Endodermal cell (in vitro differentiated cells): ENCODE measurements at regions not wholly inside any gene's neighbourhood (a gene's known extent, or its start where the extent isn't known, plus 50 kb on each side); places are given as distances from the start of the nearest gene placed in this dataset.
A peak's percentile ranks its signal among the peaks of the same experiment; 100 is the strongest.

Source experiments
- DNase-seq: peaks from one replicate; pipeline ENCODE4 v3.0.0-alpha.2; 2017
- H3K27ac ChIP-seq: 2 replicates; pipeline ENCODE4 v1.5.1; 2013; ENCODE audit warnings: mild to moderate bottlenecking, low read depth, low read length, moderate library complexity
- H3K27me3 ChIP-seq: 2 replicates; pipeline ENCODE4 v1.6.1; 2013; ENCODE audit warnings: mild to moderate bottlenecking, low read length, moderate library complexity; ENCODE audit not compliant: insufficient read depth, control insufficient read depth, poor library complexity, severe bottlenecking
- H3K36me3 ChIP-seq: 2 replicates; pipeline ENCODE4 v1.7.0; 2013; ENCODE audit warnings: mild to moderate bottlenecking, low read length, moderate library complexity; ENCODE audit not compliant: control insufficient read depth, insufficient read depth
- H3K4me1 ChIP-seq: one replicate; pipeline ENCODE4 v1.7.0; 2013; ENCODE audit warnings: low read length; ENCODE audit not compliant: control insufficient read depth, insufficient read depth
- H3K4me3 ChIP-seq: 2 replicates; pipeline ENCODE4 v1.5.1; 2013; ENCODE audit warnings: mild to moderate bottlenecking, low read length, moderate library complexity
- H3K9ac ChIP-seq: 2 replicates; pipeline ENCODE4 v1.6.1; 2013; ENCODE audit warnings: mild to moderate bottlenecking, low read length, moderate library complexity; ENCODE audit not compliant: poor library complexity, severe bottlenecking; ENCODE audit errors: extremely low read depth
- H3K9me3 ChIP-seq: 2 replicates; pipeline ENCODE4 v1.6.1; 2013; ENCODE audit warnings: mild to moderate bottlenecking, low read length, moderate library complexity; ENCODE audit not compliant: control insufficient read depth
- H3K27ac Mint-ChIP-seq: 2 replicates; pipeline ENCODE4 v1.8.0; 2020; ENCODE audit warnings: mixed read lengths
- H3K27me3 Mint-ChIP-seq: 2 replicates; pipeline ENCODE4 v1.8.0; 2021; ENCODE audit warnings: mild to moderate bottlenecking, mixed read lengths; ENCODE audit not compliant: insufficient read depth
- H3K36me3 Mint-ChIP-seq: 2 replicates; pipeline ENCODE4 v1.8.0; 2020; ENCODE audit warnings: low read depth, mixed read lengths
- H3K4me1 Mint-ChIP-seq: 2 replicates; pipeline ENCODE4 v1.8.0; 2020; ENCODE audit warnings: mixed read lengths
- H3K4me3 Mint-ChIP-seq: 2 replicates; pipeline ENCODE4 v1.8.0; 2020; ENCODE audit warnings: mild to moderate bottlenecking, moderate library complexity, mixed read lengths
- H3K9me3 Mint-ChIP-seq: 2 replicates; pipeline ENCODE4 v1.8.0; 2020; ENCODE audit warnings: mild to moderate bottlenecking, mixed read lengths
- CTCF ChIP-seq: fragments of 200-600 bp; sonication (generic); conservative IDR thresholded peaks from 2 replicates; pipeline ENCODE4 v1.5.0; 2021; ENCODE audit warnings: antibody characterized with exemption, mild to moderate bottlenecking
- WGBS, 2 experiments: methylation state at CpG; one replicate each; pipeline versions ENCODE4 v1.1.5 to v1.1.7; 2013; ENCODE audit warnings: missing lambda C conversion rate in 2 of 2, mixed read lengths in 1 of 2; ENCODE audit not compliant: insufficient coverage in 1 of 2, insufficient read length in 1 of 2; 5-methylcytosine and 5-hydroxymethylcytosine counted together

- Histone ChIP-seq H3K36me3 (no peaks in the 10 kb centered on the region), H3K27ac (no peak overlapping the region), H3K4me1 (peaks cover 3% of the 10 kb centered on the region), H3K9ac (no peak overlapping the region), H3K9me3 (no peaks in the 10 kb centered on the region), H3K27me3 (no peaks in the 10 kb centered on the region), H3K4me3 (no peak overlapping the region)
- Mint-ChIP-seq H3K9me3 (no peaks in the 10 kb centered on the region), H3K4me1 (peaks cover 12% of the 10 kb centered on the region), H3K27ac (no peak overlapping the region), H3K4me3 (no peak overlapping the region), H3K27me3 (peaks cover 12% of the 10 kb centered on the region), H3K36me3 (no peaks in the 10 kb centered on the region)
- DNase-seq = no peak
- no peak for TF ChIP-seq CTCF
- 91 to 96% methylated on average over 5 to 11 of the region's 11 CpGs for WGBS, 2 experiments
Measured at GRCh38 chr14:95003099-95003960, 154.0 kb downstream of the DICER1 start.

- Histone ChIP-seq H3K27me3 (no peaks in the 10 kb centered on the region), H3K9me3 (no peaks in the 10 kb centered on the region), H3K27ac (no peak overlapping the region), H3K36me3 (no peaks in the 10 kb centered on the region), H3K4me1 (peaks cover 3% of the 10 kb centered on the region), H3K9ac (no peak overlapping the region), H3K4me3 (no peak overlapping the region)
- no peaks in the 10 kb centered on the region for H3K36me3 Mint-ChIP-seq
- peaks cover 12% of the 10 kb centered on the region for H3K4me1 Mint-ChIP-seq
- H3K27ac Mint-ChIP-seq = no peak overlapping the region
- no peak for TF ChIP-seq CTCF
- DNase-seq = peak; percentile 75
- peaks cover 10% of the 10 kb centered on the region for H3K27me3 Mint-ChIP-seq
- H3K9me3 Mint-ChIP-seq = no peaks in the 10 kb centered on the region
- WGBS, 2 experiments = 48 to 60% methylated on average over 6 to 10 of the region's 10 CpGs
- H3K4me3 Mint-ChIP-seq = no peak overlapping the region
Measured at GRCh38 chr14:94998685-94999084, 158.6 kb downstream of the DICER1 start.

- H3K4me1 Mint-ChIP-seq = peaks cover 8% of the 10 kb centered on the region
Measured at GRCh38 chr14:94998110-94998509, 159.2 kb downstream of the DICER1 start.

More at GRCh38 chr14:94998110-94998509, 159.2 kb downstream of the DICER1 start:
- no peak overlapping the region for H3K4me3 Mint-ChIP-seq
- Histone ChIP-seq H3K9ac (no peak overlapping the region), H3K36me3 (no peaks in the 10 kb centered on the region), H3K27ac (no peak overlapping the region), H3K4me1 (peaks cover 3% of the 10 kb centered on the region), H3K27me3 (no peaks in the 10 kb centered on the region), H3K4me3 (no peak overlapping the region), H3K9me3 (no peaks in the 10 kb centered on the region)
- peaks cover 10% of the 10 kb centered on the region for H3K27me3 Mint-ChIP-seq
- H3K27ac Mint-ChIP-seq = no peak overlapping the region
- no peak for DNase-seq
- H3K9me3 Mint-ChIP-seq = no peaks in the 10 kb centered on the region
- TF ChIP-seq CTCF = no peak
- WGBS, 2 experiments = 89% methylated on average over 2 of the region's 2 CpGs; no CpG with 5 or more reads in 1 of the 2 experiments
- H3K36me3 Mint-ChIP-seq = no peaks in the 10 kb centered on the region
